ENCODE measurements at regions not wholly inside any gene's neighbourhood (a gene's known extent, or its start where the extent isn't known, plus 50 kb on each side); places are given as distances from the start of the nearest gene placed in this dataset.
"Not testable (repeated sequence)": the region's sequence is repeated elsewhere in the genome, so short reads cannot be mapped to it uniquely, and the experiment has no call there.

DNA sequence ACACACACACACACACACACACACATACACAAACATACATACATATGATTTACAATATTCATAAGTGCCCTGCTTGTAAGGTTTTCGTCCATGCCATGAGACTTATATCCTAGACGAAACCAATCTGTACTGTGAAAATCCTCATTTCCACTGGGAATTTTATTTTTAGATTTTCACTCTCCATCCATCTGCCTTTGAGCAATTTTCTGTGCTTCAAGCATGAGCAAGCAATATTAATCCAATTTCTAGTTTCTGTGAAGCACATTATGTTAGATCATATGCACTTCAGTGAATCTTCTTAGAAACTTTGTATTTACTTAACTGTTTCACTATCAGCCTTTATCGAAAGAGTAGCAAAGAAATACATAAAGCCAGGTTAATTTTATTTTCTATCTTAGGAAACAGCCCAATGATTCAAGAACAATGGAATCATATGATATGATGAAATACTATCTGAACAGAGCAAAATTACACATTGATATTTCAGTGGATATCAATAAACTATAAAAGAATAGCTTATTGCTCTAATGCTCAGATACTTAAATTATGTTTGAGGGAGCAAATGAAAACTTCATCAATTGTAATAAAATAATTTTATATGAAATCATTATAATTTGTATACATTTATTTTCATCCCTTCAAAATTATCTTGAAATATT lies 1100.7 kb upstream of the MIR17HG start:
- Histone ChIP-seq H3K4me1 (ENCODE audit: insufficient read depth, low read length) (no peaks in the 10 kb centered on the region), H3K36me3 (ENCODE audit: insufficient read depth, low read length) (no peaks in the 10 kb centered on the region), H3K9ac (ENCODE audit: low read depth, low read length) (no peak overlapping the region), H3K9me3 (ENCODE audit: control insufficient read depth, insufficient read depth, low read length) (no peaks in the 10 kb centered on the region)

DNA sequence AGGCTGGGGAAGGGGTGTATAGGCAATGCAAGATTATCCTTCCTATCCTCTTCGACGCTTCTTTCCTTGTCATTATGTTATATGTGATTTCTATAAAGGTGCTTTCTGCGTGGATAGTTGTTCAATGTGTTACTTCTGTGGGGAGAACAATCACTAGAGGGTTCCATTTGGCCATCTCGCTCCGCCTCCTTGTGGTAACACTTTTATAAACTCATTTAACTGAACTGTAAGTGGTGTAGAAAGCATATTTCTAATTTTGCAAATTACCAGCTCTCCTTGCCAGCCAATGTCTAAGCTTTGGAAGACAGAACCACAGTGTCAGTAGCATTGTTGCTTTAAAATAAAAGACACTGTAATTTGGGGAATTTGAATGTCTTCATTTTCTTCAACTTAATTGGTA lies 1093.7 kb upstream of the MIR17HG start:
- Histone ChIP-seq H3K36me3 (ENCODE audit: insufficient read depth, low read length) (no peaks in the 10 kb centered on the region), H3K9me3 (ENCODE audit: control insufficient read depth, insufficient read depth, low read length) (no peaks in the 10 kb centered on the region), H3K9ac (ENCODE audit: low read depth, low read length) (no peak overlapping the region), H3K4me1 (ENCODE audit: insufficient read depth, low read length) (no peaks in the 10 kb centered on the region)

DNA sequence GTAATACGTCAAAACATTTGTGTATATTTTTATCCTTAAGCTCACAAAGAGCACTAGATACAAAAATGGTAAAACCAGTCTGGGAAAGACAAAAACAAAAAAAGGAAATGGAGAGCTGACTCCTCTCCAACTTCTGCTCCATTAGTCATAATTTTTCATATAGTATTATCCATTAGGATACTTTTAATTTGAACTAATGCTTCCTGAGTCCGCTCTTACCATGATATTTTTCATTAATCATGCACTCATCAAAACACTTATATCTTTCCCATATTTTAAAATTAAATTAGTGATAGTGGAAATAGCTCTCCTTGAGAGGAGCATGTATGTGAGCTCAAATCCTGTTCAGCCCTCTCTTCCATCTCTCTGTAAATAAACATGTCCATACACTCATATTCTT lies 1093.0 kb upstream of the MIR17HG start:
- H3K36me3 ChIP-seq (ENCODE audit: insufficient read depth, low read length), result no peaks in the 10 kb centered on the region
- H3K9me3 ChIP-seq (ENCODE audit: control insufficient read depth, insufficient read depth, low read length), result no peaks in the 10 kb centered on the region
- no peaks in the 10 kb centered on the region for H3K4me1 ChIP-seq (ENCODE audit: insufficient read depth, low read length)

DNA sequence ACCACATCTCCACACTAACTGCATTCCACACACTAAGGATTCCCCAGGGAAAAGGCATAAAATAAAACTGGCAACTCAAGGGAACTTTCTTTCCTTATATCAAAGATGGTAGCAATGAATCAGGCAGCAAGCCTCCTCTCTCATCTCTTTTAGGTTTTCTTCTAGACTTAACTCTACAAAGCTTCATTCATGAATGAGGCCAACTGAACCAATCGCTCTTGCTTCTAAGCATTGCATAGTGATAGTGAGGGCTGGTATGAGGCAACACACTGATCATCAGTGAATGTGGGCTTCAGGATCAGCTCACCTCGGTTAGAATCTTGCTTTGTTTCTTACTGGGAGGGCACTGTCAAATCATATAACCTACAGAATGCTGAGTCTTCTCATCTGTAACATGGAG lies 1090.7 kb upstream of the MIR17HG start:
- no peaks in the 10 kb centered on the region for H3K36me3 ChIP-seq (ENCODE audit: insufficient read depth, low read length)

More for the DNA sequence above, 1093.0 kb upstream of the MIR17HG start:
- no peak overlapping the region for H3K9ac ChIP-seq (ENCODE audit: low read depth, low read length)

DNA sequence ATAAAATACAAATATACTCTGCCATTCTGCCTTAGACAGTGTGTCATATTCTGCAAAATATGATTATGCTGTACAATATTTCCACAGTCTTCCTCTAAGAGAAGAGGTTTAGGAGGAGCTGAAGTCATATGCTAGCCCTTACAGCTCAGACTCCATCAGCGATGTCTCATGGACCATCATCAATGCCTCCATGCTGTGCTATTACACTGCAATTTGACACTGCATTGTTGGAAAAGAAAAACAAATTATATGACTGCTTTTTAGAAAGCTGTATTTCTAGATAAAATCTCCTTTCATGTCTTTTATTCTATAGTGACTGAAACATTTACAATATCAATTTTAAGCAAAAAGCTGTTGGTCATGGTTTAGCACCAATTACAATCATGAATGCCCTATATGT lies 1089.4 kb upstream of the MIR17HG start:
- no peaks in the 10 kb centered on the region for H3K36me3 ChIP-seq (ENCODE audit: insufficient read depth, low read length)
- no peak overlapping the region for H3K9ac ChIP-seq (ENCODE audit: low read depth, low read length)
- H3K4me1 ChIP-seq (ENCODE audit: insufficient read depth, low read length), result no peaks in the 10 kb centered on the region
- H3K9me3 ChIP-seq (ENCODE audit: control insufficient read depth, insufficient read depth, low read length), result no peaks in the 10 kb centered on the region

More for the DNA sequence above, 1090.7 kb upstream of the MIR17HG start:
- Histone ChIP-seq H3K9ac (ENCODE audit: low read depth, low read length) (no peak overlapping the region), H3K9me3 (ENCODE audit: control insufficient read depth, insufficient read depth, low read length) (no peaks in the 10 kb centered on the region), H3K4me1 (ENCODE audit: insufficient read depth, low read length) (no peaks in the 10 kb centered on the region)

DNA sequence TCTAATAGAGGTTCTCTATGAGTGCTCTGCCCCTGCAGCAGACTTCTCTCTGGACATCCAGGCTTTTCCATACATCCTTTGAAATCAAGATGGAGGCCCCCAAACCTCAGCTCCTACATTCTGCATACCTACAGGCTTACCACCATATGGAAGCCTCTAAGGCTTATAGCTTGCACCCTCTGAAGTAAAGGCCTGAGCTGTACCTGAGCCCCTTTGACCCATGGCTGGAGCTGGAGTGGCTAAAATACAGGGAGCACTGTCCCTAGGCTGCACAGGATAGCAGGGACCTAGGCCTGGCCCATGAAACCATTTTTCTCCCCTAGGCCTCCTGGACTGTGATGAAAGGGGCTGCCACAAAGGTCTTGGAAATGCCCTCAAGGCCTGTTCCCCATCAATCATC lies 1086.1 kb upstream of the MIR17HG start:
- Histone ChIP-seq H3K9ac (ENCODE audit: low read depth, low read length) (no peak overlapping the region), H3K9me3 (ENCODE audit: control insufficient read depth, insufficient read depth, low read length) (no peaks in the 10 kb centered on the region), H3K4me1 (ENCODE audit: insufficient read depth, low read length) (no peaks in the 10 kb centered on the region), H3K36me3 (ENCODE audit: insufficient read depth, low read length) (no peaks in the 10 kb centered on the region)

- Histone ChIP-seq H3K9ac (ENCODE audit: low read depth, low read length) (no peak overlapping the region), H3K9me3 (ENCODE audit: control insufficient read depth, insufficient read depth, low read length) (no peaks in the 10 kb centered on the region), H3K36me3 (ENCODE audit: insufficient read depth, low read length) (no peaks in the 10 kb centered on the region), H3K4me1 (ENCODE audit: insufficient read depth, low read length) (no peaks in the 10 kb centered on the region)
These were observed 1077.3 kb upstream of the MIR17HG start for GRCh38 chr13:90270226-90270625.

GRCh38 chr13:90272356-90272755 lies 1075.1 kb upstream of the MIR17HG start:
- Histone ChIP-seq H3K36me3 (ENCODE audit: insufficient read depth, low read length) (no peaks in the 10 kb centered on the region), H3K9ac (ENCODE audit: low read depth, low read length) (no peak overlapping the region), H3K9me3 (ENCODE audit: control insufficient read depth, insufficient read depth, low read length) (no peaks in the 10 kb centered on the region), H3K4me1 (ENCODE audit: insufficient read depth, low read length) (no peaks in the 10 kb centered on the region)

DNA sequence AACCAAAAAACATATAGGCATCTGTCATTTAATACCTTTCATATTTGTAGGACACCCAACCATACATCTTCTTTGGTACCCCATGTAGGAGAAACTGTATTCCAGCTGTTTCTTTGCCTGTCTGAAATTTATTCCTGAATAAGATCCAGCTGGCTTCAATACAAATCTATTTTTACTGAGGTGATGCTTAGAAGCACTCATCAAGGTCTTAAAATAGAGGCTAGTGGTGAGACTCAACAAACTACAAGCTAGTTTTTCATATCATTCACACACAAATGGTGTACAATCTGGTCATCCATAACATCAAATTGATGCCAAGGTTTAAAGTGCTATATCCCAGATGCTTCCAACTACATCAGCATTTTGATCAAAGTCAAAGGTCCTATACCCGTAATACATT lies 1071.3 kb upstream of the MIR17HG start:
- Histone ChIP-seq H3K9me3 (ENCODE audit: control insufficient read depth, insufficient read depth, low read length) (no peaks in the 10 kb centered on the region), H3K36me3 (ENCODE audit: insufficient read depth, low read length) (no peaks in the 10 kb centered on the region), H3K4me1 (ENCODE audit: insufficient read depth, low read length) (no peaks in the 10 kb centered on the region), H3K9ac (ENCODE audit: low read depth, low read length) (no peak overlapping the region)

- not testable (repeated sequence) for H3K9me3 ChIP-seq (ENCODE audit: control insufficient read depth, insufficient read depth, low read length); H3K4me1 ChIP-seq (ENCODE audit: insufficient read depth, low read length); H3K36me3 ChIP-seq (ENCODE audit: insufficient read depth, low read length)
These were observed 1069.3 kb upstream of the MIR17HG start for GRCh38 chr13:90278231-90278630.

DNA sequence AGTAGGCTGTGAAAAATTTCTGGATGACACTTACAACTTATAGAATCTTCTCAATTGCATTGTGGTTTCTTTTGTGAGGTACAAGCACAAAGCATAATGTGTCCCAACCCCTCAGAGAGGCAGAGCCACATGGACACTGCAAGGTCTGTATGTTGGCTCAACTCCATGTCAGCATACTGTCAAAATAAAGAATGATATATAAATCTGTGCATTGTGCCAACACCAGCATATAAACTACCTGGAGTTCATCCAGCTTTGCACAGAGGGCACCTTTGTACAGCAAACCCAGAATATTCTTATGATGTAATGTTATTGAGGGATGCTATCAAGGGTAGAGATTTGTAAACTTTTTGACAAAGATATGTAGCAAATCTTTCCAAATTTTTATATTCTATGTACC lies 1065.8 kb upstream of the MIR17HG start:
- Histone ChIP-seq H3K9me3 (ENCODE audit: control insufficient read depth, insufficient read depth, low read length) (no peaks in the 10 kb centered on the region), H3K4me1 (ENCODE audit: insufficient read depth, low read length) (no peaks in the 10 kb centered on the region), H3K9ac (ENCODE audit: low read depth, low read length) (no peak overlapping the region), H3K36me3 (ENCODE audit: insufficient read depth, low read length) (no peaks in the 10 kb centered on the region)

More at GRCh38 chr13:90278231-90278630, 1069.3 kb upstream of the MIR17HG start:
- H3K9ac ChIP-seq (ENCODE audit: low read depth, low read length), result not testable (repeated sequence)

GRCh38 chr13:90287521-90287920 lies 1060.0 kb upstream of the MIR17HG start:
- Histone ChIP-seq H3K36me3 (ENCODE audit: insufficient read depth, low read length) (no peaks in the 10 kb centered on the region), H3K9ac (ENCODE audit: low read depth, low read length) (no peak overlapping the region), H3K4me1 (ENCODE audit: insufficient read depth, low read length) (no peaks in the 10 kb centered on the region), H3K9me3 (ENCODE audit: control insufficient read depth, insufficient read depth, low read length) (no peaks in the 10 kb centered on the region)

GRCh38 chr13:90293793-90294361 lies 1053.6 kb upstream of the MIR17HG start:
- Histone ChIP-seq H3K36me3 (ENCODE audit: insufficient read depth, low read length) (no peaks in the 10 kb centered on the region), H3K9me3 (ENCODE audit: control insufficient read depth, insufficient read depth, low read length) (no peaks in the 10 kb centered on the region), H3K9ac (ENCODE audit: low read depth, low read length) (no peak overlapping the region), H3K4me1 (ENCODE audit: insufficient read depth, low read length) (no peaks in the 10 kb centered on the region)

DNA sequence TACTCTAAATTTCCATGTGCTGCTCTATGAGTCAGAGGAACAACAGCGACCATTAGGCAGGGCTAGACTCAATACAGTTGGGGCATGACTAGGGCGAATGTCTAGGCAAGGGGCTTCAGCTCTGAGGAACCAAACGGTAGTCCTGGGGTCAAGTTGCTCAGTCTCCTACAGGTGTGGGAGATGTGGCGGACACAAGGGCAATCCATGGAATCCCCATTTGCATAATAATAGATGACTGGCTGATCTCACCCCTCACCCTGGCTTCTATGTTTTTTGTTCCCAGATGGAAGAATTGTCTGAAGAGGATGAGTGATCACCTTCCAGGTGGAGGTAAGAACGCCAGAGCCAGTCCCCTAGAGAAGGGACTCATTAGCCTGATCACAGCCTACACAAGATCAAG lies 1048.2 kb upstream of the MIR17HG start:
- Histone ChIP-seq H3K9me3 (ENCODE audit: control insufficient read depth, insufficient read depth, low read length) (no peaks in the 10 kb centered on the region), H3K36me3 (ENCODE audit: insufficient read depth, low read length) (no peaks in the 10 kb centered on the region), H3K4me1 (ENCODE audit: insufficient read depth, low read length) (peaks cover 6% of the 10 kb centered on the region; the same call in 1 of the 2 replicates), H3K9ac (ENCODE audit: low read depth, low read length) (no peak overlapping the region)

- H3K4me1 ChIP-seq (ENCODE audit: insufficient read depth, low read length), result peaks cover 6% of the 10 kb centered on the region; the same call in 1 of the 2 replicates
- no peak overlapping the region for H3K9ac ChIP-seq (ENCODE audit: low read depth, low read length)
- H3K9me3 ChIP-seq (ENCODE audit: control insufficient read depth, insufficient read depth, low read length), result no peaks in the 10 kb centered on the region
- no peaks in the 10 kb centered on the region for H3K36me3 ChIP-seq (ENCODE audit: insufficient read depth, low read length)
These were observed 1047.5 kb upstream of the MIR17HG start for GRCh38 chr13:90300015-90300414.

Data from ES-I3 (cell line).